Nephron (organoid): ENCODE measurements at regions not wholly inside any gene's neighbourhood (a gene's known extent, or its start where the extent isn't known, plus 50 kb on each side); places are given as distances from the start of the nearest gene placed in this dataset.
A peak's percentile ranks its signal among the peaks of the same experiment; 100 is the strongest.

Experiments
- H3K27ac Mint-ChIP-seq, 3 experiments: 2 replicates each; pipeline ENCODE4 v1.8.0; 2020; ENCODE audit warnings: mixed read lengths in 3 of 3, mild to moderate bottlenecking in 2 of 3, moderate library complexity in 1 of 3
- H3K27me3 Mint-ChIP-seq: 2 replicates; pipeline ENCODE4 v1.8.0; 2021; ENCODE audit warnings: low read depth, mild to moderate bottlenecking, moderate library complexity, mixed read lengths
- H3K36me3 Mint-ChIP-seq: 2 replicates; pipeline ENCODE4 v1.8.0; 2020; ENCODE audit warnings: low read depth, mixed read lengths
- H3K4me1 Mint-ChIP-seq: 2 replicates; pipeline ENCODE4 v1.8.0; 2020; ENCODE audit warnings: mixed read lengths
- H3K4me3 Mint-ChIP-seq, 3 experiments: 2 replicates each; pipeline ENCODE4 v1.8.0; 2020; ENCODE audit warnings: mild to moderate bottlenecking in 3 of 3, mixed read lengths in 3 of 3, moderate library complexity in 2 of 3
- H3K9me3 Mint-ChIP-seq: 2 replicates; pipeline ENCODE4 v1.8.0; 2020; ENCODE audit warnings: mixed read lengths
- CTCF ChIP-seq, 3 experiments: fragments of 200-600 bp; sonication (generic); IDR thresholded peaks; one replicate each; pipeline ENCODE4 v1.5.0; 2021; ENCODE audit warnings: antibody characterized with exemption in 3 of 3; ENCODE audit not compliant: unreplicated experiment in 3 of 3

- Mint-ChIP-seq H3K27ac (no peak overlapping the region), H3K27me3 (peaks cover 41% of the 10 kb centered on the region), H3K4me1 (peaks cover 10% of the 10 kb centered on the region)
Observed at GRCh38 chr10:113457408-113457807, 95.4 kb upstream of the HABP2 start.

GRCh38 chr10:113458451-113458850 lies 94.4 kb upstream of the HABP2 start:
- TF ChIP-seq CTCF (IDR thresholded peaks at IDR 0.05; ENCODE audit: unreplicated experiment in 3 of 3): no peak
- peaks cover 15% of the 10 kb centered on the region for H3K4me1 Mint-ChIP-seq

More at GRCh38 chr10:113457408-113457807, 95.4 kb upstream of the HABP2 start:
- Mint-ChIP-seq H3K9me3 (no peaks in the 10 kb centered on the region), H3K36me3 (no peaks in the 10 kb centered on the region), H3K4me3 (no peak overlapping the region)
- TF ChIP-seq CTCF (IDR thresholded peaks at IDR 0.05; ENCODE audit: unreplicated experiment in 3 of 3): no peak

GRCh38 chr10:113458944-113459343 lies 93.9 kb upstream of the HABP2 start:
- peaks cover 33% of the 10 kb centered on the region for H3K27me3 Mint-ChIP-seq
- no peak overlapping the region for H3K4me3 Mint-ChIP-seq
- no peaks in the 10 kb centered on the region for H3K36me3 Mint-ChIP-seq

More at GRCh38 chr10:113458451-113458850, 94.4 kb upstream of the HABP2 start:
- Mint-ChIP-seq H3K36me3 (no peaks in the 10 kb centered on the region), H3K27me3 (peaks cover 38% of the 10 kb centered on the region), H3K4me3 (no peak overlapping the region), H3K9me3 (no peaks in the 10 kb centered on the region), H3K27ac (no peak overlapping the region)

GRCh38 chr10:113459626-113460280 lies 93.1 kb upstream of the HABP2 start:
- no peak for TF ChIP-seq CTCF (IDR thresholded peaks at IDR 0.05; ENCODE audit: unreplicated experiment in 3 of 3)
- Mint-ChIP-seq H3K4me3 (no peak overlapping the region), H3K4me1 (peaks cover 12% of the 10 kb centered on the region), H3K9me3 (peaks cover 9% of the 10 kb centered on the region), H3K36me3 (no peaks in the 10 kb centered on the region), H3K27me3 (peaks cover 29% of the 10 kb centered on the region), H3K27ac (no peak overlapping the region)

More at GRCh38 chr10:113458944-113459343, 93.9 kb upstream of the HABP2 start:
- peaks cover 3% of the 10 kb centered on the region for H3K9me3 Mint-ChIP-seq
- no peak overlapping the region for H3K27ac Mint-ChIP-seq
- H3K4me1 Mint-ChIP-seq: peaks cover 17% of the 10 kb centered on the region
- no peak for TF ChIP-seq CTCF (IDR thresholded peaks at IDR 0.05; ENCODE audit: unreplicated experiment in 3 of 3)

GRCh38 chr10:113463083-113463482 lies 89.8 kb upstream of the HABP2 start:
- Mint-ChIP-seq H3K36me3 (no peaks in the 10 kb centered on the region), H3K27me3 (peaks cover 16% of the 10 kb centered on the region), H3K9me3 (peaks cover 15% of the 10 kb centered on the region), H3K27ac (no peak overlapping the region), H3K4me1 (peaks cover 12% of the 10 kb centered on the region), H3K4me3 (no peak overlapping the region)
- no peak for TF ChIP-seq CTCF (IDR thresholded peaks at IDR 0.05; ENCODE audit: unreplicated experiment in 3 of 3)

GRCh38 chr10:113463777-113464176 lies 89.1 kb upstream of the HABP2 start:
- Mint-ChIP-seq H3K9me3 (peaks cover 15% of the 10 kb centered on the region), H3K27ac (peak overlapping the region; percentile 76 to 91 (median 76))

More at GRCh38 chr10:113463777-113464176, 89.1 kb upstream of the HABP2 start:
- Mint-ChIP-seq H3K4me1 (peaks cover 12% of the 10 kb centered on the region), H3K4me3 (no peak overlapping the region), H3K36me3 (no peaks in the 10 kb centered on the region), H3K27me3 (peaks cover 9% of the 10 kb centered on the region)
- TF ChIP-seq CTCF (IDR thresholded peaks at IDR 0.05; ENCODE audit: unreplicated experiment in 3 of 3): no peak
